HEK293 (cell line): ENCODE measurements at regions not wholly inside any gene's neighbourhood (a gene's known extent, or its start where the extent isn't known, plus 50 kb on each side); places are given as distances from the start of the nearest gene placed in this dataset.

ENCODE experiments used
- GLIS2 ChIP-seq: fragments of 450-650 bp; formaldehyde crosslinking; IDR thresholded peaks from 2 replicates; pipeline ENCODE4 v1.5.1; 2016; ENCODE audit warnings: missing biosample characterization, missing genetic modification characterization
- KLF16 ChIP-seq: fragments of 450-650 bp; formaldehyde crosslinking; IDR thresholded peaks from 2 replicates; pipeline ENCODE4 v1.5.1; 2017; ENCODE audit warnings: missing biosample characterization, missing genetic modification characterization
- ZNF311 ChIP-seq: fragments of 450-650 bp; formaldehyde crosslinking; IDR thresholded peaks from 2 replicates; pipeline ENCODE4 v1.5.1; 2017; ENCODE audit warnings: missing biosample characterization, missing genetic modification characterization, borderline replicate concordance
- ZNF433 ChIP-seq: fragments of 450-650 bp; formaldehyde crosslinking; IDR thresholded peaks from 2 replicates; pipeline ENCODE4 v1.5.1; 2016; ENCODE audit warnings: missing biosample characterization, missing genetic modification characterization, low read depth
- ZNF776 ChIP-seq: fragments of 450-650 bp; formaldehyde crosslinking; IDR thresholded peaks from 2 replicates; pipeline ENCODE4 v1.5.0; 2017; ENCODE audit warnings: missing biosample characterization, missing genetic modification characterization, borderline replicate concordance
- TF ChIP-seq, protein P1 (sequence below): fragments of 450-650 bp; formaldehyde crosslinking; IDR thresholded peaks from 2 replicates; pipeline ENCODE4 v1.5.1; 2016; ENCODE audit warnings: missing biosample characterization, missing genetic modification characterization
- TF ChIP-seq, protein P2 (sequence below): fragments of 450-650 bp; formaldehyde crosslinking; IDR thresholded peaks from 2 replicates; pipeline ENCODE4 v1.5.1; 2016; ENCODE audit warnings: missing biosample characterization, missing genetic modification characterization
- TF ChIP-seq, protein P3 (sequence below): fragments of 450-650 bp; formaldehyde crosslinking; IDR thresholded peaks from 2 replicates; pipeline ENCODE4 v1.5.1; 2017; ENCODE audit warnings: missing biosample characterization, missing genetic modification characterization
- TF ChIP-seq, protein P4 (sequence below): fragments of 450-650 bp; formaldehyde crosslinking; IDR thresholded peaks from 2 replicates; pipeline ENCODE4 v1.5.1; 2016; ENCODE audit warnings: missing biosample characterization, missing genetic modification characterization
- TF ChIP-seq, protein P5 (sequence below): fragments of 450-650 bp; formaldehyde crosslinking; IDR thresholded peaks from 2 replicates; pipeline ENCODE4 v1.5.1; 2016; ENCODE audit warnings: missing biosample characterization, missing genetic modification characterization

DNA sequence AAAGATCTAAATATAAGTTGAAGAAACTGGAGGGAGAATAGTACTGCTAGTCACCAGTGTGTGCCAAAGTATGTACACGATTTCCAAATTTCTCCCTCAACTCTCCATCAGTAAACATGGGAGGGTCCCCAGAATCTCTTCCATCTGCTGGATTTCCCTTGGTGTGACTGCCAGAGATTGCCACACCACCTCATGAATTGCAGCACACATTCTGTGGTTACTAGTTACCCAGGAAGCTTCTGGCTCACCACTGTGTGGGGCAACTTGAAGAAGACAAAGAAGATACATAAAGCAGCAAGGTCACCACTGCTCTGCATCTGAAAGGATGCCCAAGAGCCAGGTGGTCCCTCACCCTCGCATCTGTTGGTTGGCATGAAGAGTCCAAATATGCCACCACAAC is 191.7 kb upstream of the ESRRG start:
- TF ChIP-seq, protein P1, sequence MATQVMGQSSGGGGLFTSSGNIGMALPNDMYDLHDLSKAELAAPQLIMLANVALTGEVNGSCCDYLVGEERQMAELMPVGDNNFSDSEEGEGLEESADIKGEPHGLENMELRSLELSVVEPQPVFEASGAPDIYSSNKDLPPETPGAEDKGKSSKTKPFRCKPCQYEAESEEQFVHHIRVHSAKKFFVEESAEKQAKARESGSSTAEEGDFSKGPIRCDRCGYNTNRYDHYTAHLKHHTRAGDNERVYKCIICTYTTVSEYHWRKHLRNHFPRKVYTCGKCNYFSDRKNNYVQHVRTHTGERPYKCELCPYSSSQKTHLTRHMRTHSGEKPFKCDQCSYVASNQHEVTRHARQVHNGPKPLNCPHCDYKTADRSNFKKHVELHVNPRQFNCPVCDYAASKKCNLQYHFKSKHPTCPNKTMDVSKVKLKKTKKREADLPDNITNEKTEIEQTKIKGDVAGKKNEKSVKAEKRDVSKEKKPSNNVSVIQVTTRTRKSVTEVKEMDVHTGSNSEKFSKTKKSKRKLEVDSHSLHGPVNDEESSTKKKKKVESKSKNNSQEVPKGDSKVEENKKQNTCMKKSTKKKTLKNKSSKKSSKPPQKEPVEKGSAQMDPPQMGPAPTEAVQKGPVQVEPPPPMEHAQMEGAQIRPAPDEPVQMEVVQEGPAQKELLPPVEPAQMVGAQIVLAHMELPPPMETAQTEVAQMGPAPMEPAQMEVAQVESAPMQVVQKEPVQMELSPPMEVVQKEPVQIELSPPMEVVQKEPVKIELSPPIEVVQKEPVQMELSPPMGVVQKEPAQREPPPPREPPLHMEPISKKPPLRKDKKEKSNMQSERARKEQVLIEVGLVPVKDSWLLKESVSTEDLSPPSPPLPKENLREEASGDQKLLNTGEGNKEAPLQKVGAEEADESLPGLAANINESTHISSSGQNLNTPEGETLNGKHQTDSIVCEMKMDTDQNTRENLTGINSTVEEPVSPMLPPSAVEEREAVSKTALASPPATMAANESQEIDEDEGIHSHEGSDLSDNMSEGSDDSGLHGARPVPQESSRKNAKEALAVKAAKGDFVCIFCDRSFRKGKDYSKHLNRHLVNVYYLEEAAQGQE (tag by site-specific recombination): no peak
- TF ChIP-seq, protein P2, sequence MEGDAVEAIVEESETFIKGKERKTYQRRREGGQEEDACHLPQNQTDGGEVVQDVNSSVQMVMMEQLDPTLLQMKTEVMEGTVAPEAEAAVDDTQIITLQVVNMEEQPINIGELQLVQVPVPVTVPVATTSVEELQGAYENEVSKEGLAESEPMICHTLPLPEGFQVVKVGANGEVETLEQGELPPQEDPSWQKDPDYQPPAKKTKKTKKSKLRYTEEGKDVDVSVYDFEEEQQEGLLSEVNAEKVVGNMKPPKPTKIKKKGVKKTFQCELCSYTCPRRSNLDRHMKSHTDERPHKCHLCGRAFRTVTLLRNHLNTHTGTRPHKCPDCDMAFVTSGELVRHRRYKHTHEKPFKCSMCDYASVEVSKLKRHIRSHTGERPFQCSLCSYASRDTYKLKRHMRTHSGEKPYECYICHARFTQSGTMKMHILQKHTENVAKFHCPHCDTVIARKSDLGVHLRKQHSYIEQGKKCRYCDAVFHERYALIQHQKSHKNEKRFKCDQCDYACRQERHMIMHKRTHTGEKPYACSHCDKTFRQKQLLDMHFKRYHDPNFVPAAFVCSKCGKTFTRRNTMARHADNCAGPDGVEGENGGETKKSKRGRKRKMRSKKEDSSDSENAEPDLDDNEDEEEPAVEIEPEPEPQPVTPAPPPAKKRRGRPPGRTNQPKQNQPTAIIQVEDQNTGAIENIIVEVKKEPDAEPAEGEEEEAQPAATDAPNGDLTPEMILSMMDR: no peak
- TF ChIP-seq ZNF776 (tag by site-specific recombination): no peak
- TF ChIP-seq, protein P3, sequence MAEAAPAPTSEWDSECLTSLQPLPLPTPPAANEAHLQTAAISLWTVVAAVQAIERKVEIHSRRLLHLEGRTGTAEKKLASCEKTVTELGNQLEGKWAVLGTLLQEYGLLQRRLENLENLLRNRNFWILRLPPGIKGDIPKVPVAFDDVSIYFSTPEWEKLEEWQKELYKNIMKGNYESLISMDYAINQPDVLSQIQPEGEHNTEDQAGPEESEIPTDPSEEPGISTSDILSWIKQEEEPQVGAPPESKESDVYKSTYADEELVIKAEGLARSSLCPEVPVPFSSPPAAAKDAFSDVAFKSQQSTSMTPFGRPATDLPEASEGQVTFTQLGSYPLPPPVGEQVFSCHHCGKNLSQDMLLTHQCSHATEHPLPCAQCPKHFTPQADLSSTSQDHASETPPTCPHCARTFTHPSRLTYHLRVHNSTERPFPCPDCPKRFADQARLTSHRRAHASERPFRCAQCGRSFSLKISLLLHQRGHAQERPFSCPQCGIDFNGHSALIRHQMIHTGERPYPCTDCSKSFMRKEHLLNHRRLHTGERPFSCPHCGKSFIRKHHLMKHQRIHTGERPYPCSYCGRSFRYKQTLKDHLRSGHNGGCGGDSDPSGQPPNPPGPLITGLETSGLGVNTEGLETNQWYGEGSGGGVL (tag by site-specific recombination): no peak
- TF ChIP-seq, protein P4, sequence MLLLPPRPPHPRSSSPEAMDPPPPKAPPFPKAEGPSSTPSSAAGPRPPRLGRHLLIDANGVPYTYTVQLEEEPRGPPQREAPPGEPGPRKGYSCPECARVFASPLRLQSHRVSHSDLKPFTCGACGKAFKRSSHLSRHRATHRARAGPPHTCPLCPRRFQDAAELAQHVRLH (tag by site-specific recombination): no peak
- no peak for TF ChIP-seq ZNF311
- TF ChIP-seq ZNF433: no peak
- no peak for TF ChIP-seq GLIS2 (tag by site-specific recombination)
- no peak for TF ChIP-seq KLF16 (tag by site-specific recombination)
- TF ChIP-seq, protein P5, sequence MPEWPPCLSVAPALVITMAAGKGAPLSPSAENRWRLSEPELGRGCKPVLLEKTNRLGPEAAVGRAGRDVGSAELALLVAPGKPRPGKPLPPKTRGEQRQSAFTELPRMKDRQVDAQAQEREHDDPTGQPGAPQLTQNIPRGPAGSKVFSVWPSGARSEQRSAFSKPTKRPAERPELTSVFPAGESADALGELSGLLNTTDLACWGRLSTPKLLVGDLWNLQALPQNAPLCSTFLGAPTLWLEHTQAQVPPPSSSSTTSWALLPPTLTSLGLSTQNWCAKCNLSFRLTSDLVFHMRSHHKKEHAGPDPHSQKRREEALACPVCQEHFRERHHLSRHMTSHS (tag by site-specific recombination): no peak
